K562 (cell line): ENCODE measurements at regions not wholly inside any gene's neighbourhood (a gene's known extent, or its start where the extent isn't known, plus 50 kb on each side); places are given as distances from the start of the nearest gene placed in this dataset.

Source experiments
- ATAC-seq: fragments of 200-7000 bp; cut with Tn5 transposase; 3 replicates; pipeline ENCODE4 v1.9.1; 2020; ENCODE audit warnings: moderate library complexity
- BruUV-seq: library from RNA; stranded (reverse); fragments of 400-500 nt; replicated peaks from 2 replicates; lab custom pipeline; 2021; lab: Mats Ljungman, UMichigan
- CTCF ChIA-PET: fragments of 300-600 bp; formaldehyde crosslinking; extraction: SDS; loops from one replicate; lab custom pipeline; 2021; ENCODE audit warnings: low intra/inter-chr PET ratio; lab: Yijun Ruan, JAX
- POLR2A ChIA-PET: fragments of 300-600, 350-650 bp; sonication (Branson Sonifier 250); formaldehyde crosslinking; extraction: SDS; loops from one replicate; lab custom pipeline; 2021; ENCODE audit warnings: antibody characterized with exemption, inconsistent platforms; lab: Yijun Ruan, JAX
- DNase-seq, 4 experiments: peaks; one replicate each; pipeline versions ENCODE4 v3.0.0 to v3.0.0-alpha.2; 2011 to 2018; ENCODE audit warnings: low spot score in 3 of 4, mixed read lengths in 3 of 4; ENCODE audit errors: extremely low read depth in 1 of 4
- FAIRE-seq: peaks from 2 replicates; lab custom pipeline; 2011; peaks lifted over from hg19 to GRCh38; lab: Jason Lieb, UNC
- H2AFZ ChIP-seq: 2 replicates; pipeline ENCODE4 v1.6.0; 2011; ENCODE audit warnings: low read depth, low read length, control low read depth, inconsistent platforms
- H3K27ac ChIP-seq: fragments of 200-600 bp; 3 replicates; pipeline ENCODE4 v1.8.0; 2011; ENCODE audit warnings: low read depth, mild to moderate bottlenecking, control low read depth, inconsistent platforms, low read length, moderate library complexity, mixed read lengths; ENCODE audit errors: extremely low read depth
- H3K27me3 ChIP-seq, 2 experiments: fragments of 300-600 bp in 1 of 2; 2 replicates in 1 of 2; 3 replicates in 1 of 2; pipeline versions ENCODE4 v1.6.0 to v1.8.0; 2011; ENCODE audit warnings: inconsistent platforms in 2 of 2, low read length in 2 of 2, mild to moderate bottlenecking in 1 of 2, mixed read lengths in 1 of 2, moderate library complexity in 1 of 2; ENCODE audit not compliant: control insufficient read depth in 2 of 2, insufficient read depth in 2 of 2
- H3K36me3 ChIP-seq: fragments of 300-600 bp; 3 replicates; pipeline ENCODE4 v1.8.0; 2011; ENCODE audit warnings: mild to moderate bottlenecking, low read length, inconsistent platforms; ENCODE audit not compliant: control insufficient read depth, insufficient read depth
- H3K4me1 ChIP-seq, 2 experiments: fragments of 200-600 bp in 1 of 2; replicated peaks in 1 of 2; 2 replicates in 1 of 2; 3 replicates in 1 of 2; pipeline versions ENCODE4 v1.5.1 to v1.8.0; 2011; ENCODE audit warnings: inconsistent platforms in 2 of 2, low read length in 2 of 2, mild to moderate bottlenecking in 1 of 2, mixed read lengths in 1 of 2, moderate library complexity in 1 of 2; ENCODE audit not compliant: control insufficient read depth in 2 of 2, insufficient read depth in 2 of 2
- H3K4me2 ChIP-seq: 2 replicates; pipeline ENCODE4 v1.6.1; 2011; ENCODE audit warnings: low read length, control low read depth, inconsistent platforms, mixed read lengths; ENCODE audit not compliant: insufficient read depth
- H3K4me3 ChIP-seq: fragments of 200-600 bp; sonication (generic), shearing (Covaris generic); 2 replicates; pipeline ENCODE4 v1.5.1; 2016; ENCODE audit warnings: control low read depth, inconsistent platforms
- H3K79me2 ChIP-seq: fragments of 200-600 bp; 3 replicates; pipeline ENCODE4 v1.8.0; 2011; ENCODE audit warnings: low read length, inconsistent platforms; ENCODE audit not compliant: control insufficient read depth, insufficient read depth
- H3K9ac ChIP-seq, 2 experiments: 2 replicates each; pipeline versions ENCODE4 v1.6.0 to v1.6.1; 2011; ENCODE audit warnings: low read depth in 2 of 2, low read length in 2 of 2, control low read depth in 1 of 2, inconsistent platforms in 1 of 2, mild to moderate bottlenecking in 1 of 2, mixed read lengths in 1 of 2; ENCODE audit not compliant: insufficient read depth in 1 of 2
- H3K9me1 ChIP-seq: one replicate; pipeline ENCODE4 v1.6.0; 2011; ENCODE audit warnings: inconsistent platforms, mild to moderate bottlenecking, low read length, moderate library complexity; ENCODE audit not compliant: control insufficient read depth, insufficient read depth
- H3K9me3 ChIP-seq: replicated peaks from 2 replicates; pipeline ENCODE4 v1.5.1; 2011; ENCODE audit warnings: low read depth, low read length, inconsistent platforms; ENCODE audit not compliant: control insufficient read depth, insufficient read depth
- H4K20me1 ChIP-seq: replicated peaks from 2 replicates; pipeline ENCODE4 v1.6.1; 2011; ENCODE audit warnings: low read length, inconsistent platforms, mixed read lengths; ENCODE audit not compliant: control insufficient read depth, insufficient read depth
- RBM14 ChIP-seq: fragments of 200-400 bp; formaldehyde crosslinking; IDR thresholded peaks from 2 replicates; pipeline ENCODE4 v1.6.1; 2018; ENCODE audit warnings: low read depth, mild to moderate bottlenecking, low read length, moderate library complexity, borderline replicate concordance; ENCODE audit not compliant: insufficient read depth
- RBM25 ChIP-seq: fragments of 200-400 bp; formaldehyde crosslinking; IDR thresholded peaks from 2 replicates; pipeline ENCODE4 v1.6.1; 2018; ENCODE audit warnings: low read length, low read depth, moderate library complexity; ENCODE audit not compliant: severe bottlenecking
- TOE1 ChIP-seq, 2 experiments: fragments of 450-650 bp in 1 of 2; sonication (generic) in 1 of 2; formaldehyde crosslinking in 1 of 2; IDR thresholded peaks; 2 replicates each; pipeline versions ENCODE4 v1.7.1 to v1.8.0; 2016 to 2022; ENCODE audit warnings: borderline replicate concordance in 2 of 2, mild to moderate bottlenecking in 2 of 2, antibody characterized with exemption in 1 of 2, inconsistent platforms in 1 of 2, low read depth in 1 of 2, missing genetic modification reagents in 1 of 2, moderate library complexity in 1 of 2
- WGBS: fragments of 100-300 bp; shearing (Covaris generic); methylation state at CpG from one replicate; pipeline ENCODE4 v1.1.6; 2016; ENCODE audit warnings: low coverage, mixed read lengths; ENCODE audit not compliant: insufficient coverage; ENCODE audit errors: missing lambda C conversion rate; 5-methylcytosine and 5-hydroxymethylcytosine counted together
- in situ Hi-C: fragments of 300-500 bp; cut with MboI; formaldehyde crosslinking; loops from 4 replicates; pipeline ENCODE4 v1.15.0; 2018; ENCODE audit warnings: inconsistent platforms, mixed read lengths
- intact Hi-C: fragments of 100-400 bp; cut with micrococcal nuclease; formaldehyde crosslinking; loops from 2 replicates; pipeline ENCODE4 v1.14.2; 2022
- TF ChIP-seq, protein P1 (sequence below): fragments of 450-650 bp; IDR thresholded peaks from 2 replicates; pipeline ENCODE4 v1.6.1; 2018; ENCODE audit warnings: mild to moderate bottlenecking, low read depth; ENCODE audit not compliant: partially characterized antibody
- TF ChIP-seq, protein P2 (sequence below): sonication (generic); formaldehyde crosslinking; IDR thresholded peaks from 2 replicates; pipeline ENCODE4 v1.8.1; 2023; ENCODE audit warnings: mild to moderate bottlenecking, missing genetic modification reagents
- TF ChIP-seq, protein P3 (sequence below): fragments of 450-650 bp; formaldehyde crosslinking; IDR thresholded peaks from 2 replicates; pipeline ENCODE4 v1.4.0; 2022; ENCODE audit warnings: missing genetic modification characterization
- TF ChIP-seq, protein P4 (sequence below), 2 experiments: fragments of 450-650 bp; formaldehyde crosslinking in 1 of 2; IDR thresholded peaks; 2 replicates each; pipeline versions ENCODE4 v1.4.0 to v1.6.1; 2014 to 2020; ENCODE audit warnings: mild to moderate bottlenecking in 2 of 2, borderline replicate concordance in 1 of 2, low read depth in 1 of 2

DNA sequence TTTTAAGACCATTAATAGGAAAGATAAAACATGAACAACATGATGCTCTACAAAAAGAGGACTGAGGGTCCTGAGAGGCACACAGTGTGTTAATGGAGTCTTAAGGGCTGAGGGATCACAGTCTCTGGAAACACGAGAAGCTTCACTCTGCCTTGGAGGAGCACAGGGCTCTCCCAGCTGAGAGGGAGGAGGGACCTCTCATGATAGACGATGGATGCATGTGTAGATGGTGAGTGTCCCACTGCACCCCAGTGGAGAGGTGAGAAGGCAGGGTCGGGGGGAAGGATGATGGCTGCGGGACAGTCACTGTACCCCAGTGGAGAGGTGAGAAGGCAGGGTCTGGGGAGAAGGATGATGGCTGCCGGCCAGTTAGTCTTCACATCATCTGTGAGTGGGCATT is 613.4 kb downstream of the IRX1 start:
- Histone ChIP-seq H3K79me2 (no peaks in the 10 kb centered on the region), H3K9me1 (no peaks in the 10 kb centered on the region), H3K4me1 (no peaks in the 10 kb centered on the region), H3K27ac (no peak overlapping the region), H3K4me2 (no peak overlapping the region), H3K27me3 (no peaks in the 10 kb centered on the region), H3K9me3 (no peaks in the 10 kb centered on the region), H4K20me1 (no peaks in the 10 kb centered on the region), H3K4me3 (no peak overlapping the region), H3K36me3 (no peaks in the 10 kb centered on the region), H2AFZ (no peak overlapping the region), H3K9ac (no peak overlapping the region)
- BruUV-seq, result no TSS peak
- in situ Hi-C loops (no loop called here), intact Hi-C loops (no loop called here)
- CTCF ChIA-PET, result no interaction called here
- 0% methylated on average over 5 of the region's 5 CpGs for WGBS
- DNase-seq (no peak), ATAC-seq (no peak), FAIRE-seq (no peak)
- POLR2A ChIA-PET, result no interaction called here
- TF ChIP-seq, protein P1, sequence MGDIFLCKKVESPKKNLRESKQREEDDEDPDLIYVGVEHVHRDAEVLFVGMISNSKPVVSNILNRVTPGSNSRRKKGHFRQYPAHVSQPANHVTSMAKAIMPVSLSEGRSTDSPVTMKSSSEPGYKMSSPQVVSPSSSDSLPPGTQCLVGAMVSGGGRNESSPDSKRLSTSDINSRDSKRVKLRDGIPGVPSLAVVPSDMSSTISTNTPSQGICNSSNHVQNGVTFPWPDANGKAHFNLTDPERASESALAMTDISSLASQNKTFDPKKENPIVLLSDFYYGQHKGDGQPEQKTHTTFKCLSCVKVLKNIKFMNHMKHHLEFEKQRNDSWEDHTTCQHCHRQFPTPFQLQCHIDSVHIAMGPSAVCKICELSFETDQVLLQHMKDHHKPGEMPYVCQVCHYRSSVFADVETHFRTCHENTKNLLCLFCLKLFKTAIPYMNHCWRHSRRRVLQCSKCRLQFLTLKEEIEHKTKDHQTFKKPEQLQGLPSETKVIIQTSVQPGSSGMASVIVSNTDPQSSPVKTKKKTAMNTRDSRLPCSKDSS, result no peak
- TF ChIP-seq, protein P2, sequence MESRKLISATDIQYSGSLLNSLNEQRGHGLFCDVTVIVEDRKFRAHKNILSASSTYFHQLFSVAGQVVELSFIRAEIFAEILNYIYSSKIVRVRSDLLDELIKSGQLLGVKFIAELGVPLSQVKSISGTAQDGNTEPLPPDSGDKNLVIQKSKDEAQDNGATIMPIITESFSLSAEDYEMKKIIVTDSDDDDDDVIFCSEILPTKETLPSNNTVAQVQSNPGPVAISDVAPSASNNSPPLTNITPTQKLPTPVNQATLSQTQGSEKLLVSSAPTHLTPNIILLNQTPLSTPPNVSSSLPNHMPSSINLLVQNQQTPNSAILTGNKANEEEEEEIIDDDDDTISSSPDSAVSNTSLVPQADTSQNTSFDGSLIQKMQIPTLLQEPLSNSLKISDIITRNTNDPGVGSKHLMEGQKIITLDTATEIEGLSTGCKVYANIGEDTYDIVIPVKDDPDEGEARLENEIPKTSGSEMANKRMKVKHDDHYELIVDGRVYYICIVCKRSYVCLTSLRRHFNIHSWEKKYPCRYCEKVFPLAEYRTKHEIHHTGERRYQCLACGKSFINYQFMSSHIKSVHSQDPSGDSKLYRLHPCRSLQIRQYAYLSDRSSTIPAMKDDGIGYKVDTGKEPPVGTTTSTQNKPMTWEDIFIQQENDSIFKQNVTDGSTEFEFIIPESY, result no peak
- TF ChIP-seq, protein P3, sequence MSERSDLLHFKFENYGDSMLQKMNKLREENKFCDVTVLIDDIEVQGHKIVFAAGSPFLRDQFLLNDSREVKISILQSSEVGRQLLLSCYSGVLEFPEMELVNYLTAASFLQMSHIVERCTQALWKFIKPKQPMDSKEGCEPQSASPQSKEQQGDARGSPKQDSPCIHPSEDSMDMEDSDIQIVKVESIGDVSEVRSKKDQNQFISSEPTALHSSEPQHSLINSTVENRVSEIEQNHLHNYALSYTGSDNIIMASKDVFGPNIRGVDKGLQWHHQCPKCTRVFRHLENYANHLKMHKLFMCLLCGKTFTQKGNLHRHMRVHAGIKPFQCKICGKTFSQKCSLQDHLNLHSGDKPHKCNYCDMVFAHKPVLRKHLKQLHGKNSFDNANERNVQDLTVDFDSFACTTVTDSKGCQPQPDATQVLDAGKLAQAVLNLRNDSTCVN (CRISPR knock-in tag), result no peak
- TF ChIP-seq, protein P4, sequence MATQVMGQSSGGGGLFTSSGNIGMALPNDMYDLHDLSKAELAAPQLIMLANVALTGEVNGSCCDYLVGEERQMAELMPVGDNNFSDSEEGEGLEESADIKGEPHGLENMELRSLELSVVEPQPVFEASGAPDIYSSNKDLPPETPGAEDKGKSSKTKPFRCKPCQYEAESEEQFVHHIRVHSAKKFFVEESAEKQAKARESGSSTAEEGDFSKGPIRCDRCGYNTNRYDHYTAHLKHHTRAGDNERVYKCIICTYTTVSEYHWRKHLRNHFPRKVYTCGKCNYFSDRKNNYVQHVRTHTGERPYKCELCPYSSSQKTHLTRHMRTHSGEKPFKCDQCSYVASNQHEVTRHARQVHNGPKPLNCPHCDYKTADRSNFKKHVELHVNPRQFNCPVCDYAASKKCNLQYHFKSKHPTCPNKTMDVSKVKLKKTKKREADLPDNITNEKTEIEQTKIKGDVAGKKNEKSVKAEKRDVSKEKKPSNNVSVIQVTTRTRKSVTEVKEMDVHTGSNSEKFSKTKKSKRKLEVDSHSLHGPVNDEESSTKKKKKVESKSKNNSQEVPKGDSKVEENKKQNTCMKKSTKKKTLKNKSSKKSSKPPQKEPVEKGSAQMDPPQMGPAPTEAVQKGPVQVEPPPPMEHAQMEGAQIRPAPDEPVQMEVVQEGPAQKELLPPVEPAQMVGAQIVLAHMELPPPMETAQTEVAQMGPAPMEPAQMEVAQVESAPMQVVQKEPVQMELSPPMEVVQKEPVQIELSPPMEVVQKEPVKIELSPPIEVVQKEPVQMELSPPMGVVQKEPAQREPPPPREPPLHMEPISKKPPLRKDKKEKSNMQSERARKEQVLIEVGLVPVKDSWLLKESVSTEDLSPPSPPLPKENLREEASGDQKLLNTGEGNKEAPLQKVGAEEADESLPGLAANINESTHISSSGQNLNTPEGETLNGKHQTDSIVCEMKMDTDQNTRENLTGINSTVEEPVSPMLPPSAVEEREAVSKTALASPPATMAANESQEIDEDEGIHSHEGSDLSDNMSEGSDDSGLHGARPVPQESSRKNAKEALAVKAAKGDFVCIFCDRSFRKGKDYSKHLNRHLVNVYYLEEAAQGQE (IDR thresholded peaks at IDR 0.05; ENCODE audit: borderline replicate concordance), result no peak
- TF ChIP-seq, protein P4 (CRISPR knock-in tag; IDR thresholded peaks at IDR 0.05; ENCODE audit: low read depth), result no peak
- TF ChIP-seq RBM14 (no peak), RBM25 (no peak), TOE1 (IDR thresholded peaks at IDR 0.05; ENCODE audit: borderline replicate concordance) (no peak), TOE1 (CRISPR knock-in tag; IDR thresholded peaks at IDR 0.05; ENCODE audit: borderline replicate concordance, low read depth) (no peak)
